ENCODE measurements at regions not wholly inside any gene's neighbourhood (a gene's known extent, or its start where the extent isn't known, plus 50 kb on each side); places are given as distances from the start of the nearest gene placed in this dataset.

DNA sequence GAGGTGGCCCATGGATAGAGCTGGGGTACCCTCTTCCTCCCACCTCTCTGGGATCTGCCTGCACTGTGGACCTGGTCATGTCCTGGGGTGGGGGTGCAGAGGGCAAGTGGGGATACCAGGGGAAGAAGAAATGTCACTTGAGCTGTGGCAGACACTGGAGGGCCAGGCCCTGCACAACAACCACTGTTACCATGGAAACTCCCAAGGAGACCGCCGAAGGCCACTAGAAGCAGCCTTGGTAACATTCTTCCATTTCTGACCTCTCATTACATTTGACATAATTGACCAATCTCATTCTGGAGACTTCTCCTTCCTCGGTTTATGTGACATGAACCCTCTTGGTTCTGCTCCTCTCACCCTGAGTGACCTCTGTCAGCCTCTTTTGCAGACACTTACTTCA is 179.9 kb upstream of the SERP2 start:
- TF ChIP-seq, protein P1, sequence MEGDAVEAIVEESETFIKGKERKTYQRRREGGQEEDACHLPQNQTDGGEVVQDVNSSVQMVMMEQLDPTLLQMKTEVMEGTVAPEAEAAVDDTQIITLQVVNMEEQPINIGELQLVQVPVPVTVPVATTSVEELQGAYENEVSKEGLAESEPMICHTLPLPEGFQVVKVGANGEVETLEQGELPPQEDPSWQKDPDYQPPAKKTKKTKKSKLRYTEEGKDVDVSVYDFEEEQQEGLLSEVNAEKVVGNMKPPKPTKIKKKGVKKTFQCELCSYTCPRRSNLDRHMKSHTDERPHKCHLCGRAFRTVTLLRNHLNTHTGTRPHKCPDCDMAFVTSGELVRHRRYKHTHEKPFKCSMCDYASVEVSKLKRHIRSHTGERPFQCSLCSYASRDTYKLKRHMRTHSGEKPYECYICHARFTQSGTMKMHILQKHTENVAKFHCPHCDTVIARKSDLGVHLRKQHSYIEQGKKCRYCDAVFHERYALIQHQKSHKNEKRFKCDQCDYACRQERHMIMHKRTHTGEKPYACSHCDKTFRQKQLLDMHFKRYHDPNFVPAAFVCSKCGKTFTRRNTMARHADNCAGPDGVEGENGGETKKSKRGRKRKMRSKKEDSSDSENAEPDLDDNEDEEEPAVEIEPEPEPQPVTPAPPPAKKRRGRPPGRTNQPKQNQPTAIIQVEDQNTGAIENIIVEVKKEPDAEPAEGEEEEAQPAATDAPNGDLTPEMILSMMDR (IDR thresholded peaks at IDR 0.05): no peak
- TF ChIP-seq ZFX (IDR thresholded peaks at IDR 0.05; ENCODE audit: borderline replicate concordance): no peak
- H3K27ac ChIP-seq: no peak overlapping the region

DNA sequence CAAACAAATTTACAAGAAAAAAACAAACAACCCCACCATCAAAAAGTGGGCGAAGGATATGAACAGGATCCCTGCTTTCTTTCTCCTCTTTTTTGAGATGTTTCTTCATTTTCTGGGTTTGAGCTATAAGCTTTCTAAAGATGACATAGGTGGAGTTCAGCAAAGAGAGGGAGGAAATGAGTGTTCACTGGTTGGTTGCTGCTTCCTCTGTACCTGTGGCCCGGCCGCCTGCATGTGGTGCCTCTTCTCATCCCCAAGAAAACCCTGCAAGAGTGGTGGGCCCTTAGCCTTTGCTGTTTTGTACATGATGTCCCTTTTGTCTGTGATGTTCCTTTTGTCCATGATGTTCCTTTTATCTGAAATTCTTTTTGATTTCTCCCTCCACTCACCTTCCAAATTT is 178.4 kb upstream of the SERP2 start:
- H3K27ac ChIP-seq: no peak overlapping the region
- TF ChIP-seq ZFX (IDR thresholded peaks at IDR 0.05; ENCODE audit: borderline replicate concordance): no peak
- TF ChIP-seq, protein P1 (IDR thresholded peaks at IDR 0.05): no peak

DNA sequence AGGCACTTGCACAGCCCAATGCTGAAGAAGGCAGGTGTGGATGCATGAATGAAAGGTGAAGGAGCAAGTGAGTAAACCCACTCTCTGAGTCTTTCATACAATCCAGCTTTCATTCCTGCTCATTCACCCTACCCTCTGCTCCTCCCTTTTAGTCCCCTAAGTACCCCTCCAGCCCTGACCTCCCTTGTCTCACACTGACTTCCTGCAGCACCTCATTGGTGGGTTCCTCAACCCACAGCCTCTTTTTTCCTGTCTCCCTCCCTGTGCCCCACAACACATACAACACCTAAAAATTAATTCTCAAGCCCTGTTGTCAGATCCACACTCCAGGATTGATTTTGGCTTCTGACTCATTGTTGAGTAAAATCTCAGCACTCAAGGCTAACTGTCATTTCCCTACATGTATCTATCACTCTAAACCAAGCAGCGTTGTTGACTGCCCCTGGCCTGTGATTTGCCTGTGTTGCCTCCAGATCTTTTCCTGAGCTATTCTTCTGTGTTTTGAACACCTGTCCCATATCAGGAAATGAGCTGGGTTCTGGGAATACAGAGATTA is 177.3 kb upstream of the SERP2 start:
- no peak for TF ChIP-seq ZFX (IDR thresholded peaks at IDR 0.05; ENCODE audit: borderline replicate concordance)
- TF ChIP-seq, protein P1 (IDR thresholded peaks at IDR 0.05): no peak
- no peak overlapping the region for H3K27ac ChIP-seq

DNA sequence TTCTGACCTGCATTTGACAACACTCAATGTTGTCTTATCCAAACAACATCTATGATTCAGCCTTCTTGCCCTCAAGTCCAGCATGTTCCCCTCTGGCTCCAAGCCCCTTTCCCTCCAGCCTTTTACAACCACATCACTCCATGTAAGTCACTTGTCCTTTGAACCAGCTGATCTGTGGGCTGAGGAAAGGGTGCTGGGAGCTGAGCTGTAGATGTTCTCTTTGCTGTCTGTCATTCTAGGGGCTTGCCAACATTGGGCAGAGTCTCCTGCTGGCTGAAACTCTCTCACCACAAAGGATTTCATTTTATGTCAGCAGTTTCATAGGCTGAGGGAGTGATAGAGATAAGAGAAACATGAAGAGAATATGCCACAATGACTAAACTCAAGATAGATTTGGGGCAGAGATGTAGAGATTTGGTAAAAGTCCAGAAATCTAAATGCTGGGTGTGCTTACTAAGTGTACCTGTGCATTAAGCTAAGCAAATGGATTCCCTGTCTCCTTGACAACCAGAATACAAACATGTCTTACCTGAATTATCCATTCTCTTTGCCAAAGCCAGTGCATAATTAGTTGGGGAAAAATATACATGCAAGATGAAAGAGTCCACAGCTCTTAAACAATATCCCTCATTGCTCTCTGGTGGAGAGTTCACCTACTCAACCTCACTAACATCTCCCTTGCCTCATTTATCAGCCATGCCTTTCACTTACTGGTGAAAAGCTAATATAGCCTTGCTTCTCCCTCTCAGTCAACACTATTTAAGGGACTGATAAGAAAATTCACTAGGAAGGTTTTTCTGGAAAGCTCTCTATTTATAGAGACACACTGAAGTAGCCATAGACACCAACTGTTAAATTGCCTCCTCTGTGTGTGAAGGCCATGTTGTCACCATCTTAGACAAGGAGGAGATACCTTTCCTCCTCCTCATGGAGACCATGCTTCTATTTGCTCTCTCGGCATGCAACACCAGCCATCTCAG is 175.5 kb upstream of the SERP2 start:
- no peak overlapping the region for H3K27ac ChIP-seq
- no peak for TF ChIP-seq ZFX (IDR thresholded peaks at IDR 0.05; ENCODE audit: borderline replicate concordance)
- TF ChIP-seq, protein P1 (IDR thresholded peaks at IDR 0.05): no peak

DNA sequence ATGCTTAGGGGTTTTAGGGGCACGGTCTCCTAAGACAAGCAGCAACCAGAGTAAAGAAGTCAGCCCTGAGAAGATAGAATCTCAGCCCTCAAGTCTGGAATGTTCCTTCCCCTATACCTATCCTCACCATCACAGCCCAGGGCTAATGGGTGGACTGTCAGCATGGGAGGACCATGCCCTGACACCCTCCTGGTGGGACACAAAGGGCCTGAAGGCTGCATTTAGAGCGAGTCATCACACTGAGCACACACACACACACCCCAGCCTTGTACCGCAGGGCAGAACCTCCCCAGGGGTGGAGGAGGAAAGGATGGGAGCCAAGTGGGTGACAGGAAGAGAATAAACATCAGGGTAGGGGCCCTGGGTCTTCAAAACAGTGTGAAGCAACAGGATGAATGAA is 174.8 kb upstream of the SERP2 start:
- no peak overlapping the region for H3K27ac ChIP-seq
- TF ChIP-seq, protein P1 (IDR thresholded peaks at IDR 0.05): no peak
- no peak for TF ChIP-seq ZFX (IDR thresholded peaks at IDR 0.05; ENCODE audit: borderline replicate concordance)

DNA sequence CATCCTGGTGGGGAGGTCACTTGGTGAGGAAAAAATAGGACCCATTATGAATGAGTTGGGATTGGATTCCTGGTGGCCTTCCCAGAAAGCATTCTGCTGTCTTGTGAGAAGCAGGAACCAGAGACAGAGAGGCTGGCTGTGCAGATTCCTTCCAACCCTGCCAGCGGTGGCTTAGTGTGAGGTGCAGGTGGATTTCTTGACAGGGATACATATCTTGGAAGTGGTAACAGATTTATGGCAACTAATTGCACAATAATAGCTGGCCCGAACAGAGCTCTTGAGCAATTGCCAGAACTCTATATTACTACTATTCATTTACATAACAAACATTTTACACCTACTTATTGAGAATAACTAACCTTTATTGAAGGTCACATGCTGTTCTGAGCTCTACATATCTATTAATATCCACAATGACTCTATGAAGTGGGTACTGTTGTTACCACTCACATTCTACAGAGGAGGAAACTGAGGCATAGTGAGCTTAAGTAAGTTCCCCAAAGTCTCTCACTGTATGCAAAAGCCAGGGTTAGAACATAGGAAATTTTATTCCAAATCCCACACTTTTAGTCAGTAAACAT is 173.9 kb upstream of the SERP2 start:
- no peak overlapping the region for H3K27ac ChIP-seq
- TF ChIP-seq, protein P1 (IDR thresholded peaks at IDR 0.05): no peak
- TF ChIP-seq ZFX (IDR thresholded peaks at IDR 0.05; ENCODE audit: borderline replicate concordance): no peak

DNA sequence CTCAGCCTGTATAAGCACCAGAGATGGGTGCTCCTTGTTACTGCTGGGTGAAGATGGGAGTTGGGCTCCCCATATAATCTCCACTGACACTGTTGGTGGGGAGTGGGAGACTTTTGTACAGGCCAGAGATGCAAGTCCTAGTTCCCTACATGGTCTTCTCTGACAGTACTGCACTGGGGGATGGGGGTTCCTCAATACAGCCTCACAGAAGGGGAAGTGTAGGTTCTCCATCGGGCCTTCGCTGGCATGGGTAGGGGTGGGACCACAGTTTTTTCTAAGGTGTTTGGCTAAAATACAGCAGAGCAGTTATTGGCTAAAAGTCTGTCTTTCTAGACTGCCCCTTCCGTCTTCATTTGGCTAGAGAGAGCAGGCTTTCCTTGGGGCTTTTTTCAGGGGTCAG is 167.2 kb upstream of the SERP2 start:
- H3K27ac ChIP-seq: no peak overlapping the region
- TF ChIP-seq, protein P1 (IDR thresholded peaks at IDR 0.05): no peak

All from 22Rv1 (cell line).